ENCODE measurements at regions not wholly inside any gene's neighbourhood (a gene's known extent, or its start where the extent isn't known, plus 50 kb on each side); places are given as distances from the start of the nearest gene placed in this dataset.

DNA sequence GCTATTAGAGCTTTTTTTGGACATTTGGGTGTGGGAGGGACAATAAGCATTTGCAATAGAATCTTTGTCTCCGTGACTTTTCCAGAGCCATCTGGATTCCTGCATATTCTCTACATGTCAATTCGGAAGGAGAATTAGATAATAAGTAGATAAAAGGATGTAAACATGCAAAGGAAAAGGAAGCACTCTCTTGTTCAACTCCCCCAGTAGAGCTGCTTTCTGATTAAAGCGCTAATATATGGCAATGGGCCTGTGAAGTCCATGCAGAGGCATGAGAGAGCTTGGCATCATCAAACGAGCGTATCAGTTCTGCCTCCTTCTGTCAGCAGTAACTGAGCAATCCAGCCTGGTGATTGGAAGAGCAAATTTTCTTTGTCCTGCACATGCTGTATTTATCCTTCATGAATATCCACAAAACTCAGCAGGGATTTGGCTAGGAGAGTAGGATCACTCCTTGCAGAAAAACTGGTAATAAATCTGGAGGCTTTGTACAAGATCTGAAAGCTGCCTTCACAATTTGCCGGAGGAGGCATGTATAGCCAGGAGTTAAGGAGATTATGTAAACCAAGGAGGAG is 1752.9 kb downstream of the MAT2B start:
- DNase-seq (ENCODE audit: low read depth, low spot score) = no peak
- in situ Hi-C loops (cut with HindIII; ENCODE audit: low pct_unique_long_range_greater_than_20kb, low sequenced_read_pairs) = no loop called here

DNA sequence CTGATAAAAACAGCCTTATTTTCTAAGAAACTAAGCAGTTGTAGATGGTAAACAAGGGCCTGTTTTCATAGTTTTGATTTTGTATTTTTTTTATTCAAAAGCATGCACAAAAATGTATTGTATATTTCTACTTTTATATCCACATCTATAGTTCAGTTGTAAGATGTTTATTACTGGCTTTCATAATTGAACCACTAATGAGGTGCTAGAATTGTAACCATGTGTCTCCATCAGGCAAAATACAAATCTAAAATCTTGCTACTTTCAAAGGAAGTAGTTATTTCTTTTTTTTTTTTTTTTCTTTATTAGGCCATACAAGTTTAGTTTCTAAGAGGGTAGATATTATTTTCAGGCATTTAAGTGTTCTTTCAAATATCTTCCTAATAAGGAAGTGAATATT is 1755.0 kb downstream of the MAT2B start:
- DNase-seq (ENCODE audit: low read depth, low spot score) = no peak
- in situ Hi-C loops (cut with HindIII; ENCODE audit: low pct_unique_long_range_greater_than_20kb, low sequenced_read_pairs) = no loop called here

DNA sequence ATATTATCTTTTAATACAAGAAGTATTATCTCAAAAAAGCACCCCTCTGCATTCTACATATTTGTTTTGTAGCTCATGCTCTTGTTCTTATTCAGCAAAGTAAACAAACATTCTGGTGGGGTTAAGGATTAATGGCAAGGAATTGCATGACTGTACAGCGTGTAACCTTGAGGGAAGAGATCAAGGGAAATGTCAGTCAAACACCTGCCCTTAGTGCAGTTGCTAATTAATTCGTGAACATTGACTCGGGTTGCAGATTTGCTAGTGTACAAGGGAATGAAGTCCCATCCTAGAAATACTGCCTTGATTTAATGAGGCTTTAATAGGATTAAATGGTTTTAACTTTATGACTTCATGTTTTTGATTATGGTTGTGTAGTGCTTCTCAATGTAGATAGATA is 1758.1 kb downstream of the MAT2B start:
- in situ Hi-C loops (cut with HindIII; ENCODE audit: low pct_unique_long_range_greater_than_20kb, low sequenced_read_pairs) = no loop called here
- no peak for DNase-seq (ENCODE audit: low read depth, low spot score)

DNA sequence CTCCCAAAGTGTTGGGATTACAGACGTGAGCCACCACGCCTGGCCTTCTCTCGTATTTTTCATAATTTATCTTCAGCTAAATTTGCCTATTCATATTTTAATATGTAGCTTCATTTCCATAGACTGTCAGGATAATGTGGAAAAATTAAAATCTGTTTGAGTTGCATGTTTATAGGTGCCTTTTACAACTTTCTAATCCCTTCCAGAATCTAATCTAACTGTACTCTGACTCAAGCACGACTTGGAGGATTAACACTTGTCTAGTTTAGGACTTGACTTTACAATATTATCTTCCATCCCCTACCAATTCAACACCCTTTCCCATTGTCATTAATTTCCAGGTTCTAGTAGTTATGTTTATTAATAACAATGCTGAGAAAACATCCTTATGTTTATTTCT is 1761.5 kb downstream of the MAT2B start:
- DNase-seq (ENCODE audit: low read depth, low spot score) = no peak
- in situ Hi-C loops (cut with HindIII; ENCODE audit: low pct_unique_long_range_greater_than_20kb, low sequenced_read_pairs) = no loop called here

DNA sequence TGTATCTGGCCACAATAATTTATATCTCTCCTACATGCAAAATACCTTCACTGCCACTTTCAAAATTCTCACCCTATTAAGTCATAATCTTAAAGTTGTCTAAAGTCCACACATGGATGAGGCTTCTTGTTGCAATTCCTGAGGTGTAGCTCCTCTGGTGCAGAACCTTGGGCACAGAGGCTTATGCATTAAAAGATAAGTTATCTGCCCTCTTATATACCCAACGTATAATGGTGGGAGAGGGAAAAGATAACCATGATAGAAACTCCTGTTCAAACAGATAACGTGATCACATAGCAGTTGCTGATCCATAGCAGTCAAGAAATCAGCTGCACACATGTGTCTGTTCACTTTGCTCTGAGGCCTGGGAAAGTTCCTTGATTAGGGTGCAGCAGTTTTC is 1767.0 kb downstream of the MAT2B start:
- in situ Hi-C loops (cut with HindIII; ENCODE audit: low pct_unique_long_range_greater_than_20kb, low sequenced_read_pairs) = no loop called here
- no peak for DNase-seq (ENCODE audit: low read depth, low spot score)

DNA sequence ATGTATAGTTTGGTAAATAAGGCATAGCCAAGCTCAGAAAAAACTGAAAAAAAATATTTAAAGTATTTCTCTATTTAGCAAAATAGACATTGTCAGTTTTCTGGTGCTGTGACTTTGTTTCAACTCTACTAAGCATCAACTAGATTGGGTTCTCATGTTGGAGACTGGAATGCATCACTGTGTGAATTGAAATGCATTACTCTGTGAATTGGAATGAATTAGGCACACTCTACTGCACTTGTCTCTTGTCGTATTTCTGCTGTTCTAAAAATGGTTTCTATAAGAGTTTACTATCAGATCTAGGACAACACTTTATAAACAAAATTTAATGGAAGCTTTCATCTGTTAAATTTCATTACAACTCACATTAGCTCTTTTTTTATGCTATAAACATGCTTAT is 1772.2 kb downstream of the MAT2B start:
- no peak for DNase-seq (ENCODE audit: low read depth, low spot score)
- in situ Hi-C loops (cut with HindIII; ENCODE audit: low pct_unique_long_range_greater_than_20kb, low sequenced_read_pairs) = no loop called here

DNA sequence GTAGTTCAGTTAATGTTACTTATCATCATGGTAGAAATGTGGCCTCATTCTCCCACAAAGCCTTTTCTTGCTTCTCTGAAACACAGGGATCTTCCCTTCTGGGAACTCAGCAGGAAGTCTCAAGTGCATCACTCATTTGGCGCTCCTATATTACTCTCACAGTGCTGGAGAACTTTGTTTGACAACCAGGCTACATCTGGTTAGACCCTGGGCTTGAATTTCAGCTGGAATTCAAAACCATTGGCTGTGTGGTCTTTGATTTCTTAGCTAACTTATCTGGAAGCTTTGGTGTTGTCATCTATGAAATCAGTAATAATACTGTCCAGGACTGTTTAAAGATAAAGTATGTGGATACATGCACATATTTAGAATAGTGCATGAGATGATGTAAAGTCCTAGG is 1777.1 kb downstream of the MAT2B start:
- no peak for DNase-seq (ENCODE audit: low read depth, low spot score)
- in situ Hi-C loops (cut with HindIII; ENCODE audit: low pct_unique_long_range_greater_than_20kb, low sequenced_read_pairs) = no loop called here

DNA sequence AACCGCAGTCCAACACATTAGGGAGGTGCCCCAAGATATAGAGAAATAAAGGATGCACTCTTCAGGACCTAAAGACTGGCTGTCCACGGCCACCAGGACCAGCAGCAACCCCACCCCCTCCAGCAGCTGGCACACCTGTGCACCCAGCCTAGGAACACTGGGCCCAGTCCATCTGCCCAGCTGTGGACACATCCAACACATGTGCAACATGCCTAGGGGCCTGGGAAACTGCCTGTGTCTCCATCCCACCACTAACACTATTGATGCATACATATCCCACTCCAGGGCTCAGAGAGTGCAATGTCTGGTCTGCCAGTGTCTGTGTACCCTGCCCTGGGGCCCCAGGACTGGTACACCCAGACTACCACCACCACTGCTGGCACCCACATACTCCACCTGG is 1781.3 kb downstream of the MAT2B start:
- in situ Hi-C loops (cut with HindIII; ENCODE audit: low pct_unique_long_range_greater_than_20kb, low sequenced_read_pairs) = no loop called here

DNA sequence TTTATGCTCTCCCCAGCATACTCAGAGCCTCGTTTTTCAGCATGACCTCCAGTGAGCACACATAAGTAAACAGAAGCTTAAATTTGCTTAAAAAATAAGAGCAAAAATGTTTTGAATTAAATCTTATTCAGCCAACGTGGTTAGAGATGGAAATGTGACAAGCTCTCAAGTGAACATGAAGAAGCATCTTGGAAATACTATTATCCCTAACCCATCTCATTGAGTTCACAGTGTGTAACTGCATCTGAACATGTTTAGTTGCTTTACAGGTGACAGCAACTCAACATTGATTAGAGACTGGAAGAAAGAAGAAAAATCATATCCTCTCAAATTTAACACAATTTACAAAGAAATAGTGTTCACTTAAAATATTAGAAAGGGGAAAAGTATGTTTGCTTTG is 1785.1 kb downstream of the MAT2B start:
- in situ Hi-C loops (cut with HindIII; ENCODE audit: low pct_unique_long_range_greater_than_20kb, low sequenced_read_pairs) = no loop called here
- DNase-seq (ENCODE audit: low read depth, low spot score) = no peak

More for the DNA sequence above, 1781.3 kb downstream of the MAT2B start:
- DNase-seq (ENCODE audit: low read depth, low spot score) = no peak

DNA sequence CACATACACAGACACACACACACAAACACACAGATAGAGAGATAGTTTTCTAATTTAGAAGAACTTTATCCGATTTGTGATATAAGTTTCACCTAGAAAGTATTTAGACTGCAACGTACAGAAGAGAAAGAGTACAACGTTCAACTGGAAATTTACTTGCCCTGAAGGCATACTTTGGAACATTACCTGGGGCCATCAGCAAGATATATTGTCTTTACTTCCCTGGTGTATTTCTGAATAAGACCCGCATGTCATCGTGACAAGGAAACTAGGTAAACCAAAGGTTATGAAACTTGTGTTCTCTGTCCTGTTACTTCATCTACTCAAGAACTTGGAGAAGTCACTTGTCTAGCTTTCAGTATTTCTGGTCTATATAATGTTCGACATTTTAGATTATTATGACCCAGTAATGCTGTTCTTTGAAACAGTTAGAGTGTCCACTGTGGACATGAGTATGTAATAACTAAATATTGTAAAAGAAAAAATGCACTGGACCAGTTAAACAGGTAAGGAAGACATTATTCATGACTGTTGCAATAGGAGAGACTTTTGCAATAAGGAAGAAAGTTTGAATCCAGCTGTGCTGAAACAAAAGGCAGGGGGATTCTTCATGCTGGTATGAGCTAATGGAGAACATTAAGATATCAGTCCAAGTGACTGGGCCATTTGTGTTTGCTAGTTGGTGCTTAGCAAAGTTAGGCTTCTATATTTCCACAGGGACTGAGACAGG is 1791.1 kb downstream of the MAT2B start:
- in situ Hi-C loops (cut with HindIII; ENCODE audit: low pct_unique_long_range_greater_than_20kb, low sequenced_read_pairs) = no loop called here

DNA sequence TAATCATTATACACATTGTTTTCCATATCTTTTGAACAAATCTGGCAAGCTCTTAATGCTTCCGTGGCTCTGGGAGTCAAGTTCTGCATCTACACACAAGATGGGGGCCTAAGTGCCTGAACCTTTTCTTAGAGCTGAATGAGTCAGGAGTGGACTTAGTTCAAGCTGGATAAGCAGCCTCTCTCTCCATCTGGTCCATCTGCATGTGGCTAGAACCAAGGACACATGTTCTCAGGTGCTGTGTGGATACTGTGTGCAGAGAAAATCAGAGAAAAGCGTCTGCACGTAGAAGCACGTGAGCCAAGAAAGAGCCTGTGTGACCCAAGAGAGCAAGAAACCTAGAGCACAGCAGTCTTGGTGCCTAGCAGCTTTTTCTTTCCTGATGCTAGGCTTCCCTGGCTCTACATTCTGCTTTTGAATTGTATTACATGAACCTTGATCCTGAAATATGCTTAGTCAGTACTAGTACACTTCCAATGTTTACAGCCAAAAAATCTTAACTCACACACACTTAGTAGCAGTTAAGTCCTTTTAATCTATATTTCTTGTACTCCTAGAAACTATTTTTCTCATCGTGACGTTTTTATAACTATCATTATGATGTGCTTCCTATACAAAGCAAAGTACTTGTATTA is 1798.9 kb downstream of the MAT2B start:
- in situ Hi-C loops (cut with HindIII; ENCODE audit: low pct_unique_long_range_greater_than_20kb, low sequenced_read_pairs) = no loop called here
- no peak for DNase-seq (ENCODE audit: low read depth, low spot score)

More for the DNA sequence above, 1791.1 kb downstream of the MAT2B start:
- DNase-seq (ENCODE audit: low read depth, low spot score) = no peak

DNA sequence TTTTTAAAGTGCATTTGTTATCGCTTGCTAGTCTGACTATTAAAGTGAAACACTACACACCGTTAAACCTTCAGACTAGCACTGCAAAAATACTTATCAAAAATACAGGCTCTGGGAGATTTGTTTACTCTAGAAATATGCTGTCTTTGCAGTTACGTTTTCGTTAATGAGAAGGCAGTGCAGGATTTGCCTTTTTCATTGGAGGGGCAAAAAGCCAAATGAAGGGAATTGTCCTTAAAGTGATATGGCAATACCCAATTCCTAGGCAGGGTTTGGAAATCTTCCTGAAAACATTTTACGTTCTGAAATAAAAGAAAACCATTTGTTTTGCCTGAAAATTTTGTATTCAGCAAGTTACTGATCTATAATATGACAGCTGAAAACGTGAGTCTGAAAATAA is 1800.2 kb downstream of the MAT2B start:
- DNase-seq (ENCODE audit: low read depth, low spot score) = no peak
- in situ Hi-C loops (cut with HindIII; ENCODE audit: low pct_unique_long_range_greater_than_20kb, low sequenced_read_pairs) = no loop called here

DNA sequence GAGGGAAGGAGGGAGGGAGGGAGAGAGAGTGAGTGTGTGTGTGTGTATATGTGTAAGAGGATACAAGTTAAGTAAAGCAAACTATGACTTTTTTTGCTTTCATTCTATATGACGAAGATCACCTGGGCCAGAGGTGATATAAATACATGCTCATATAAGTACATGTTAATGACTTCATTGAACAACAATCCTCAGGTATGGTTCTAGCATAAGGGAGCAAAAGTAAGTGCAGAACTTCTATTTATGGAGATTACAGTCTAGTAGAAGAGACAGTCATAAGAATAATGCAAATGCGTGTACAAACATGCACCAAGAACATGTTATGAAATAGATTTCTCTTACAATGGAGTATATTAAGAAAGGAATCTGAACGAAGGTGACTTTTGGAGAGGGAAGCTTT is 1804.0 kb downstream of the MAT2B start:
- no peak for DNase-seq (ENCODE audit: low read depth, low spot score)
- in situ Hi-C loops (cut with HindIII; ENCODE audit: low pct_unique_long_range_greater_than_20kb, low sequenced_read_pairs) = no loop called here

DNA sequence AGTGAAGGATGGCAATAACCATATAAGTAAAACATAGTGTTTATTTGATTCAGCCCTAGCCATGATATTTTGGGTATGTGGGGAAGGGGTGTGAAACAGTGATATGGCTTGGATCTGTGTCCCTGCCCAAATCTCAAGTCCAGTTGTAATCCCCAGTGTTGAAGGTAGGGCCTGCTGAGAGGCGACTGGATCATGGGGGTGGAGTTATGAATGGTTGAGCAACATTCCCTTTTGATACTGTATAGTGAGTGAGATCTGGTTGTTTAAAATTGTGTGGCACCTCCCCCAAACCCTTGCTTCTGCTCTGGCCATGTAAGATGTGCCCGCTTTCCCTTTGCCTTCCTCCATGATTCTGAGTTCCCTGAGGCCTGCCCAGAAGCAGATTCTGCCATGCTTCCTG is 1804.6 kb downstream of the MAT2B start:
- in situ Hi-C loops (cut with HindIII; ENCODE audit: low pct_unique_long_range_greater_than_20kb, low sequenced_read_pairs) = no loop called here

DNA sequence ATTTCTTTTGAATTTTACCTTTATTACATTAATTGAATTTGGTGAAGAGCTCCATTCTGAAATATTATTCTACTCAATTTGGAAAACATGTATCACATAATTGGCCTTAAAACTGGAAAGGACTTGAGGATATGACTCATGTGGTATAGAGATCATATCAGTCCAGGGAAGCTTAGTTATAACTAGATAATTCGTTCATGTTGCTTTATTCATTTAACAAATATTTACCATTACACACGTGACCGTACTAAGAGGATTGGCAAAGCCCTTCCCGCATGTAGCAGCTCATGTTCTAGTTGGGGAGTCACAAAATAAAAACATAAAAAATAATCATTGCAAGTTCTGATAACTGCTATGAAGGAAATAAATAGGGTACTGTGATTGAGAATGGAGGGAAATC is 1816.5 kb downstream of the MAT2B start:
- in situ Hi-C loops (cut with HindIII; ENCODE audit: low pct_unique_long_range_greater_than_20kb, low sequenced_read_pairs) = no loop called here
- DNase-seq (ENCODE audit: low read depth, low spot score) = no peak

More for the DNA sequence above, 1804.6 kb downstream of the MAT2B start:
- no peak for DNase-seq (ENCODE audit: low read depth, low spot score)

DNA sequence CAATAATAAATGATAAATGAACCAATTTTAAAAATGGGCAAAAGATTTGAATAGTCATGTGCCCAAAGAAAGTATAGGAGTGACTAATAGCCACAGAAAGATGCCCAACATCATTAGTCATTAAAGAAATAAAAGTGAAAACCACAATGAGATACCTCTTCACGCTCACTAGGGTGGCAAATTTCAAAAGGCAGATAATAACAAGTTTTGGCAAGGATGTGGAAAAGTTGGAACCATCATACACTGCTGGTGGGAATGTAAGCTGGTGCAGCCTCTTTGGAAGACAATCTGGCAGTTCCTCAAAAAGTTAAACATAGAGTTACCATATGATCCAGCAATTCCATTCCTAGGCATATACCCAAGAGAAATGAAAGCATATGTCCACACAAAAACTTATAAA is 1819.8 kb downstream of the MAT2B start:
- in situ Hi-C loops (cut with HindIII; ENCODE audit: low pct_unique_long_range_greater_than_20kb, low sequenced_read_pairs) = no loop called here
- no peak for DNase-seq (ENCODE audit: low read depth, low spot score)

DNA sequence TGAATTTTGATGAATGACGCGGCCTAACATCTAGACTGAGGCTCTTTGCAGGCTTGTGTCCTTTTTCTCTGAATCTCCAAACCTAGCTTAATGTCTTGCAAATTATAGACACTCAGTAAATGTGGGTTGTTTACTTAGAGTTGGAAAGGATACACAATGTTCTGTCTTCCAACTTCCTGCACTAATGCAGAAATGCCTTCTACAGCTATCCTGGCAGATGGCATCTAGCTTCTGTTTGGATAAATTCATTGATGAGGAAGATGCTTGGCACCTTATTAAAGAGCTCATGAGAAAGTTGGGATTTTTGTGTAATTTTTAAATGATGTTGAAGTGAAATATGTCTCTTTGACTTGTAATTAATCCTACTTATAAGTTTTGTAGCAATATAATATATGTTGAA is 1822.2 kb downstream of the MAT2B start:
- DNase-seq (ENCODE audit: low read depth, low spot score) = no peak
- in situ Hi-C loops (cut with HindIII; ENCODE audit: low pct_unique_long_range_greater_than_20kb, low sequenced_read_pairs) = no loop called here

DNA sequence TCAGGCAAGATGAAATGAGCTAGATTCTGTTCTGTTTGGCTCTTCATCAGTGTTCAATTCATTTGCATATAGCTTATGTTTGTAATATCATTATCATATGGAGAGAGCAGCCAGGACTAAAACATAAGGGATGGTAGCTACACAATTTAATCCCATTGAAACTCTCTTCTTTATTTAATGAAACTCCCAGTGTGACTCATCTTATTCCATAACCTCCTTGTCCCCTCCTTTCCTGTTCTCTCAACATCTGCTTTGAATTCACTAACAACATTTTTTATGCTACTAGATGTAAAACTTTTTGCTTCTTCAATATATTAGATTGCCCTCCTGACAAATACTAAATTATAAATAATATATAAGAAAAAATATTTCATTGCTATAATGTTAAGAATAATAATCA is 1823.4 kb downstream of the MAT2B start:
- DNase-seq (ENCODE audit: low read depth, low spot score) = no peak
- in situ Hi-C loops (cut with HindIII; ENCODE audit: low pct_unique_long_range_greater_than_20kb, low sequenced_read_pairs) = no loop called here

DNA sequence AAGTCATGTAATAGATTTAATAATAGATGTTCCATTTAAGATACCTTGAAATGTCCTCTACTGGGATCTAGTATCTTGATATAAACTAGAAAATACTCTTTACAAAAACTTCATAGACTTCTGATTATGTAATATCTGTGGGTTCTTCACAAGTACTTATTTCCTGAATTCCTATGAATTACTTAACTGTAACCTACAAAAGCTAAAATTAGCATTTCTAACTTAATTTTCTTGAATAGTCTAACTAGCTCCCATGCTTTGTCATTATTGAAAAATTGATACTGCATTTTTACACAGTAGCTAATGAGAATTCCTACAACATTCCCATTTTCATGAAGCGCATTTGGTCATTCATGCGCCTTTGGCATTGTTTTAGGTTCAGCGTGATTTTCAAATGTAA is 1828.2 kb downstream of the MAT2B start:
- DNase-seq (ENCODE audit: low read depth, low spot score) = no peak
- in situ Hi-C loops (cut with HindIII; ENCODE audit: low pct_unique_long_range_greater_than_20kb, low sequenced_read_pairs) = no loop called here

All from SK-MEL-5 (cell line).